Brain microvascular endothelial cell (primary cell): ENCODE measurements at regions not wholly inside any gene's neighbourhood (a gene's known extent, or its start where the extent isn't known, plus 50 kb on each side); places are given as distances from the start of the nearest gene placed in this dataset.

Experiments used
- DNase-seq: peaks from one replicate; pipeline ENCODE4 v3.0.0-alpha.2; 2020
- H3K27ac ChIP-seq: fragments of 250-450 bp; sonication (Bioruptor Pico); 2 replicates; pipeline ENCODE4 v1.5.1; 2020; ENCODE audit warnings: mild to moderate bottlenecking, moderate library complexity
- H3K27me3 ChIP-seq: fragments of 250-450 bp; sonication (Bioruptor Pico); replicated peaks from 2 replicates; pipeline ENCODE4 v1.5.1; 2020; ENCODE audit warnings: mild to moderate bottlenecking
- H3K36me3 ChIP-seq: fragments of 250-450 bp; sonication (Bioruptor Pico); replicated peaks from 2 replicates; pipeline ENCODE4 v1.5.1; 2020; ENCODE audit warnings: mild to moderate bottlenecking
- H3K4me3 ChIP-seq: 2 replicates; pipeline ENCODE4 v1.5.1; 2011; ENCODE audit warnings: low read depth, mild to moderate bottlenecking, control low read depth, low read length, moderate library complexity
- CTCF ChIP-seq: IDR thresholded peaks from 2 replicates; pipeline ENCODE4 v1.5.1; 2011; ENCODE audit warnings: low read depth, mild to moderate bottlenecking, moderate library complexity, low read length, control low read depth, inconsistent platforms; ENCODE audit errors: missing control alignments
- in situ Hi-C: cut with HindIII; loops from 2 replicates; pipeline ENCODE4 v1.10.0; 2017; ENCODE audit warnings: low sequenced_read_pairs, low pct_ligation_motif_present

- Histone ChIP-seq H3K27me3 (no peaks in the 10 kb centered on the region), H3K36me3 (no peaks in the 10 kb centered on the region), H3K4me3 (no peak overlapping the region), H3K27ac (no peak overlapping the region)
- in situ Hi-C loops: no loop called here
- TF ChIP-seq CTCF: no peak
- DNase-seq: no peak
These were observed 140.1 kb downstream of the C1orf94 start for GRCh38 chr1:34316773-34317172.

GRCh38 chr1:34319218-34319617 is 142.5 kb downstream of the C1orf94 start:
- no peak overlapping the region for H3K4me3 ChIP-seq
- no peaks in the 10 kb centered on the region for H3K27me3 ChIP-seq
- no peak for TF ChIP-seq CTCF
- no peak overlapping the region for H3K27ac ChIP-seq
- in situ Hi-C loops: no loop called here
- DNase-seq: no peak
- no peaks in the 10 kb centered on the region for H3K36me3 ChIP-seq

GRCh38 chr1:34320053-34320669 is 143.5 kb downstream of the C1orf94 start:
- TF ChIP-seq CTCF: no peak
- no peak for DNase-seq
- no peak overlapping the region for H3K27ac ChIP-seq
- H3K36me3 ChIP-seq: no peaks in the 10 kb centered on the region
- no peaks in the 10 kb centered on the region for H3K27me3 ChIP-seq
- in situ Hi-C loops: no loop called here
- H3K4me3 ChIP-seq: no peak overlapping the region

GRCh38 chr1:34322969-34323368 is 146.3 kb downstream of the C1orf94 start:
- Histone ChIP-seq H3K27me3 (no peaks in the 10 kb centered on the region), H3K4me3 (no peak overlapping the region), H3K36me3 (no peaks in the 10 kb centered on the region), H3K27ac (no peak overlapping the region)
- DNase-seq: no peak
- in situ Hi-C loops: no loop called here
- no peak for TF ChIP-seq CTCF

- H3K27ac ChIP-seq: no peak overlapping the region
- H3K4me3 ChIP-seq: no peak overlapping the region
- TF ChIP-seq CTCF: no peak
- DNase-seq: no peak
- no peaks in the 10 kb centered on the region for H3K27me3 ChIP-seq
- no peaks in the 10 kb centered on the region for H3K36me3 ChIP-seq
- in situ Hi-C loops: no loop called here
These were observed 148.3 kb downstream of the C1orf94 start for GRCh38 chr1:34324879-34325440.

- no peaks in the 10 kb centered on the region for H3K36me3 ChIP-seq
- H3K4me3 ChIP-seq: no peak overlapping the region
- no peak overlapping the region for H3K27ac ChIP-seq
- no peaks in the 10 kb centered on the region for H3K27me3 ChIP-seq
- DNase-seq: no peak
- in situ Hi-C loops: no loop called here
- TF ChIP-seq CTCF: no peak
These were observed 151.6 kb downstream of the C1orf94 start for GRCh38 chr1:34328281-34328799.
